ENCODE measurements at regions not wholly inside any gene's neighbourhood (a gene's known extent, or its start where the extent isn't known, plus 50 kb on each side); places are given as distances from the start of the nearest gene placed in this dataset.

DNA sequence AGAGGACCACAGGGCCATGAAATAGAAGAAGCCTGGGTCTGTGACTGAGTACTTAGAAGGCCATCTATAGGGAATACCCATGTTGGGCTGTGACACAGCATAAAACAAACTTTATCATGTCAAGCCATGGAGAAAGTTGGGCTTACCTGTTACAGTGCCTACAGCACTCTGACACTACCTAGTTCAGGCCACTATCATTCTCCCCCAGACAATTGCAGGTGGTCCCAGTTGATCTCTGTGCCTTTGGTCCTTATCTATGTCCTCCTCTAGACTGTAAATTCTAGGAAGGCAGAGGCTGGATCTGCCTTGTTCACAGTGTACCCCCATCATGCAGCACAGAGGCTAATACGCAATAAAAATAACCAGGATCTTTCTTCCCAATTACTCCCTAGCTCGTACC, 69.1 kb downstream of the GCC1 start:
- Histone ChIP-seq H3K4ac (replicated peaks; ENCODE audit: insufficient read length, low read depth, low read length) (no peak overlapping the region), H3K79me2 (ENCODE audit: control insufficient read depth in 1 of 2, insufficient read depth in 2 of 2, low read length in 2 of 2) (no peaks in the 10 kb centered on the region), H3K14ac (ENCODE audit: insufficient read length) (no peak overlapping the region), H3K4me3 (ENCODE audit: extremely low read depth in 1 of 4, insufficient read depth in 2 of 4, low read depth in 3 of 4, low read length in 4 of 4) (no peak overlapping the region), H3K23ac (ENCODE audit: insufficient read length) (no peak overlapping the region), H4K8ac (ENCODE audit: extremely low read depth, insufficient read depth, low read length) (no peak overlapping the region), H2BK20ac (ENCODE audit: low read length) (no peak overlapping the region), H3K36me3 (ENCODE audit: control insufficient read depth in 2 of 4, insufficient read depth in 4 of 4, low read length in 3 of 4) (no peaks in the 10 kb centered on the region), H3K9ac (replicated peaks in 1 of 4; ENCODE audit: extremely low read depth in 1 of 4, low read depth in 3 of 4, low read length in 3 of 4) (no peak overlapping the region), H2BK15ac (ENCODE audit: low read length) (no peak overlapping the region), H3K56ac (replicated peaks; ENCODE audit: insufficient read length, low read depth, low read length) (no peak overlapping the region), H2BK5ac (ENCODE audit: low read depth, low read length) (no peak overlapping the region), H3K4me2 (ENCODE audit: insufficient read depth in 1 of 2, low read depth in 2 of 2, low read length in 2 of 2) (no peak overlapping the region), H4K20me1 (replicated peaks in 1 of 2; ENCODE audit: control insufficient read depth in 1 of 2, insufficient read depth in 2 of 2, low read length in 2 of 2) (no peaks in the 10 kb centered on the region), H3K9me3 (ENCODE audit: insufficient read depth in 2 of 2, low read depth in 1 of 2, low read length in 1 of 2) (no peaks in the 10 kb centered on the region), H2BK120ac (replicated peaks; ENCODE audit: low read depth, low read length) (no peak overlapping the region), H3K18ac (ENCODE audit: extremely low read depth, low read length) (no peak overlapping the region), H3K79me1 (ENCODE audit: low read depth, low read length) (no peaks in the 10 kb centered on the region), H2BK12ac (ENCODE audit: low read depth, low read length) (no peak overlapping the region), H3K27ac (ENCODE audit: low read depth, low read length) (no peak overlapping the region), H4K5ac (ENCODE audit: insufficient read length, low read depth, low read length) (no peak overlapping the region), H4K91ac (replicated peaks; ENCODE audit: insufficient read length, low read length) (no peak overlapping the region), H3K27me3 (replicated peaks in 1 of 4; ENCODE audit: control insufficient read depth in 3 of 4, extremely low read depth in 1 of 4, insufficient read depth in 3 of 4, low read length in 3 of 4) (no peaks in the 10 kb centered on the region; a peak in 3 of 7 replicates), H3K23me2 (ENCODE audit: low read depth, low read length) (no peaks in the 10 kb centered on the region), H2AFZ (ENCODE audit: low read length) (peak overlapping the region; percentile 39; the same call in 1 of the 2 replicates), H2AK5ac (ENCODE audit: low read depth, low read length) (no peak overlapping the region), H3K4me1 (replicated peaks in 1 of 4; ENCODE audit: control insufficient read depth in 3 of 4, insufficient read depth in 4 of 4, low read length in 3 of 4) (no peaks in the 10 kb centered on the region; a peak in 1 of 7 replicates)
- FAIRE-seq (no peak), DNase-seq (ENCODE audit: low read depth in 1 of 2, low spot score in 2 of 2) (no peak)
- 79% methylated on average over 2 of the region's 2 CpGs; no CpG with 5 or more reads in 1 of the 2 experiments for WGBS, 2 experiments (ENCODE audit: extremely low coverage in 1 of 2, insufficient coverage in 1 of 2, insufficient read length in 1 of 2, insufficient replicate concordance in 2 of 2, low coverage in 1 of 2, low lambda C conversion rate in 2 of 2, missing lambda C conversion rate in 1 of 2)
- ChIA-PET POLR2A (ENCODE audit: partially characterized antibody) (no interaction called here), CTCF (ENCODE audit: partially characterized antibody) (interaction anchor here (0.6 to 1.7 kb wide), 3 partner anchors 10 to 19 kb away, joined by 3 to 7 read pairs (median 5); no protein-coding TSS in a partner anchor)
- TF ChIP-seq TBP (IDR thresholded peaks at IDR 0.05; ENCODE audit: low read depth, low read length) (no peak), SIN3A (conservative IDR thresholded peaks at IDR 0.05 in 1 of 2, IDR thresholded peaks at IDR 0.05 in 1 of 2; ENCODE audit: low read depth in 1 of 2, low read length in 2 of 2) (no peak), BACH1 (IDR thresholded peaks at IDR 0.05; ENCODE audit: low read length) (no peak), KDM1A (IDR thresholded peaks at IDR 0.05; ENCODE audit: borderline replicate concordance, low read length) (no peak), CHD1 (IDR thresholded peaks at IDR 0.05; ENCODE audit: low read depth, low read length) (no peak), NRF1 (IDR thresholded peaks at IDR 0.05; ENCODE audit: low read depth, low read length) (no peak), JUN (IDR thresholded peaks at IDR 0.05; ENCODE audit: low read depth, low read length) (no peak), JUND (IDR thresholded peaks at IDR 0.05; ENCODE audit: low read length) (no peak), POLR2A (IDR thresholded peaks at IDR 0.05; ENCODE audit: control extremely low read depth in 1 of 2, low read depth in 2 of 2, low read length in 2 of 2) (no peak), TEAD4 (IDR thresholded peaks at IDR 0.05; ENCODE audit: low read depth, low read length) (no peak), CREB1 (IDR thresholded peaks at IDR 0.05) (no peak), USF2 (IDR thresholded peaks at IDR 0.05; ENCODE audit: low read length) (no peak), CBX5 (IDR thresholded peaks at IDR 0.05; ENCODE audit: low read depth, low read length) (no peak), PHF8 (conservative IDR thresholded peaks at IDR 0.05; ENCODE audit: low read depth, low read length) (no peak), CTBP2 (IDR thresholded peaks at IDR 0.05; ENCODE audit: borderline replicate concordance, insufficient read depth, insufficient read length, low read length) (no peak)
